H54 (cell line): ENCODE measurements at regions not wholly inside any gene's neighbourhood (a gene's known extent, or its start where the extent isn't known, plus 50 kb on each side); places are given as distances from the start of the nearest gene placed in this dataset.

Source experiments
- DNase-seq: peaks from one replicate; pipeline ENCODE4 v3.0.0; 2011; ENCODE audit warnings: low spot score, mixed read lengths; ENCODE audit not compliant: insufficient read length
- FAIRE-seq: peaks from 3 replicates; lab custom pipeline; 2011; peaks lifted over from hg19 to GRCh38; lab: Jason Lieb, UNC
- POLR2A ChIP-seq: IDR thresholded peaks from 2 replicates; pipeline ENCODE4 v1.6.1; 2011; ENCODE audit warnings: low read depth, mild to moderate bottlenecking, low read length

GRCh38 chr7:156095908-156096539 is 283.8 kb upstream of the SHH start:
- no peak for FAIRE-seq

GRCh38 chr7:156094350-156095146 is 282.3 kb upstream of the SHH start:
- no peak for FAIRE-seq
- no peak for TF ChIP-seq POLR2A

More at GRCh38 chr7:156095908-156096539, 283.8 kb upstream of the SHH start:
- no peak for TF ChIP-seq POLR2A
- DNase-seq: no peak

GRCh38 chr7:156092307-156092706 is 280.0 kb upstream of the SHH start:
- no peak for FAIRE-seq
- DNase-seq: no peak
- TF ChIP-seq POLR2A: no peak

More at GRCh38 chr7:156094350-156095146, 282.3 kb upstream of the SHH start:
- DNase-seq: no peak

DNA sequence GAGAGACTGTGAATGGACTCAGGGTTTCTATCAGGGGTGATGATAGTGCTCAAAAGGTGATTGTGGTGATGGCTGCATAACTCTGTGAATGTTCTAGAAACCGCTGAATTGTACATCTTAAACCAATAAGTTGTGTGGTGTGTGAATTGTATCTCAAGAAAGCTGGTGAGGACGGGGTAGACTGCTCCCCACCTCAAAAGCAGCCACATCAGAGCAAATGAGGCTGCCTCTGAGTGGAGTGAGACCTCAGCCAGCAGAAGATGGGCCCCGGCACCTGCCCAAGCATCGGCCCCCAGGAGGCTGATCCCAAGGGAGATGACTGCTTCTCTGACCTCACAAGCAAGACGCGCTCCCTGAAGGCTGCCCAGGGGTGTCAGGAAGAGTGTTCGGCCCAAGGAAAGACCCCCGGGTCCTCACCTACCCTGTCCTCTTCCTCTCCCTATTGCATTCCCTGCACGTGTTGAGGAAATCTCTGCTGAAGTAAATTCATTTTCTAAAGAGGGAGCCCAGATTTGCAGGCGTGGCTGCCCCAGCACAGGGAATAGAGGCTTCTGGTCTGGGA is 279.3 kb upstream of the SHH start:
- FAIRE-seq (no peak), DNase-seq (no peak)
- TF ChIP-seq POLR2A: no peak

DNA sequence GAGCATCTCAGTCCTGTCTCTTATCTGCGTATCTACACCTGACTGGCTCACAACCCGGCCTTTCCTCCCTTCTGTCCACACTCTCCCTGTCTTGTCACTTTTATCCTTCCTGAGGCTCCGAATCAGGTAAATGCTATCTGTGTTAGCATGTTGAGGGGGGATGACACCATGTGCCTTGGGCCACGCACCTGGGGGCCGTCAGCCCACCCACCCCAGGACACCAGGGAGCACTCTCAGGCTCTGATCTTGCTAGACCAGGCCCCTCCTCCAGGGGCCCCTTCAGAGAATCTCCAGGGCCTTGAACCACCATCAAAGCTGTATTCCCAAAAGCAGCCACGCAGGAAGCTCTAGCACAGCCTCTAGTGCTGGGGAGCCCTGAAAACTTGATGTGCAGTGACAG is 278.7 kb upstream of the SHH start:
- no peak for DNase-seq
- TF ChIP-seq POLR2A: no peak
- no peak for FAIRE-seq

GRCh38 chr7:156089222-156089621 is 277.0 kb upstream of the SHH start:
- FAIRE-seq: no peak
- no peak for DNase-seq
- no peak for TF ChIP-seq POLR2A

DNA sequence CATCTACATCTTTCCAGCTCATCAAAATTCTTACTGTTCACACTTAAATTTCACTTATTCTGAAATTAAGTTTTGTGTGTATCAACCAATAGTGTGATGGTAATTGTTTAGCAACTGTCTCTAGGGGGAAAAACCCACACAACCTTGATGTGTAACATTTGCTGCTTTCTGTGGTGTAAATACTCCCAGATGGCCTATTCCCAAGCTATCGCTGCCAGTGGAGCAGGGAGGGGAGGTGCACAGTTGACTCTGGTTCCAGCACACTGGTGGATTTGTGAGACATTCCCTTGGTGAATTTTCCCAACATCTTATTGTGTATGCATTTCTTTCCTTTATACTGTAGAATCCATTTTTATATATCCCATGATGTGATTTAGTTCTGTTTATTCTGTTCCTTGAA is 275.9 kb upstream of the SHH start:
- FAIRE-seq (no peak), DNase-seq (no peak)
- no peak for TF ChIP-seq POLR2A

DNA sequence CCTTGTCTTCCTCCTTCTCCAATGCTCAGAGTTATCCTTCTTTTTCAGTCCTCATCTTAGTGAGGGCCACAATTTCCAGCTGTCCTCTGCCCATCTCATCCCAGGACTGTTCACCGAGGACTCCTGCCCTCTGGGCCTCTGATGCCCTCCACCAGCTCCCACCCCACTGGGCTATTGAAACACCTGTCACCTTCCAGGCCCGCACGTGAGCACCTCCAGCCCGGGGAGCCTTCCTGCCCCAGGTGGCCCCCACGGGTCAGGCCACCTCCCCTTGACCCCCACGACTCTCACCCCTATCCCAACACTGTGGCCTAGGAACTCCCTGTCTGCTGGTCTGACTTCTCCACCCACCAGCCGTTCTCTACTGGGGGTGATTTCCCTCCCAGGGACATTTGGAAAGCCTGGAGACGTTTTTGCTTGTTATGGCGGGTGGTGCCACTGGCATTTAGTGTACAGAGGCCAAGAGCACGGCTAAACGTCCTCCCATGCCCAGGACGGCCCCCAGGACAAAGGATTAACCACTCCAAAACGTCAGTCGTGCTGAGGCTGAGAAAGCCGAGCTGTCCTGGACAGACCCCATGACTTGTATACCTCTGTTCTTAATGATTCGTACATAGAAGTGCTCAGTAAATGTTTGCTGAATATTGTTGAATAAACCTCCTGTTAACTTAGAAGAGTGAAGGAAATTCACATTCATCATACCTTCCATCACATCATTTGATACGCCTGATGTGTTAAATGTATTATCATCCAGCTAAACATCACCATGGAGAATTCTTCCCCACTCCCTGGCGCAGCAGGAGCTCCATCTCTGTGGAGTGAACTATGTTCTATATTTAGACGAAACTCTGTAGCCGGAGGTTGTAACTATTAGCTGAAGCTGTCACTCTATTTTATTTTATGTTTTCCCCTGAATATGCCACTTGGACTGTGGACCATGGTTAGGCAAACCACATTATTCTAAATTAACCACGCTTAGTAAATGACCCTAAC is 270.1 kb upstream of the SHH start:
- DNase-seq (no peak), FAIRE-seq (no peak)
- TF ChIP-seq POLR2A: no peak

- DNase-seq (no peak), FAIRE-seq (no peak)
- TF ChIP-seq POLR2A: no peak
Observed at GRCh38 chr7:156080596-156080995, 268.3 kb upstream of the SHH start.

- no peak for TF ChIP-seq POLR2A
- FAIRE-seq (no peak), DNase-seq (no peak)
Observed at GRCh38 chr7:156080046-156080445, 267.8 kb upstream of the SHH start.

DNA sequence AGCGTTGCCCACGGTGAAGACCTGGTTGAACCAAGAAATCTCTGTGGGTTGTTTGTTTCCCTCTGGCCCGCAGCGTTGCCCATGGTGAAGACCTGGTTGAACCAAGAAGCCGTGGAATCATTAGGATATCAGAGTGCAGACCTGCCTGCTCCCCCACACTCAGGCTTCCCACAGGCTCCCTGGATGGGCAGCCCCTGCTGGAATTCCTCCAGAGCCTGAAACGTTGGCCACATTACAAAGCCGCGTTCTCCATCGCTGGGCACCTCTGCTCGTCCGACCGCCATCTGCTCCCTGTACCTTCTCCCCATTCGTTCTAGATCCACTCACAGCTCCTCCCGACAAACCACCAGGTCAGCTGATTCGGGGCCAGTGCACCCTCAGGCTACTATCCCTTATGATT is 266.9 kb upstream of the SHH start:
- TF ChIP-seq POLR2A: no peak
- no peak for FAIRE-seq

GRCh38 chr7:156074982-156075615 is 262.8 kb upstream of the SHH start:
- FAIRE-seq (no peak), DNase-seq (no peak)
- TF ChIP-seq POLR2A: no peak

More for the DNA sequence above, 266.9 kb upstream of the SHH start:
- no peak for DNase-seq

- TF ChIP-seq POLR2A: no peak
- FAIRE-seq (no peak), DNase-seq (no peak)
Observed at GRCh38 chr7:156074084-156074483, 261.8 kb upstream of the SHH start.
